Brain microvascular endothelial cell (primary cell): ENCODE measurements at regions not wholly inside any gene's neighbourhood (a gene's known extent, or its start where the extent isn't known, plus 50 kb on each side); places are given as distances from the start of the nearest gene placed in this dataset.

Source experiments
- DNase-seq: peaks from one replicate; pipeline ENCODE4 v3.0.0-alpha.2; 2020
- H3K27ac ChIP-seq: fragments of 250-450 bp; sonication (Bioruptor Pico); 2 replicates; pipeline ENCODE4 v1.5.1; 2020; ENCODE audit warnings: mild to moderate bottlenecking, moderate library complexity
- H3K27me3 ChIP-seq: fragments of 250-450 bp; sonication (Bioruptor Pico); replicated peaks from 2 replicates; pipeline ENCODE4 v1.5.1; 2020; ENCODE audit warnings: mild to moderate bottlenecking
- H3K36me3 ChIP-seq: fragments of 250-450 bp; sonication (Bioruptor Pico); replicated peaks from 2 replicates; pipeline ENCODE4 v1.5.1; 2020; ENCODE audit warnings: mild to moderate bottlenecking
- H3K4me3 ChIP-seq: 2 replicates; pipeline ENCODE4 v1.5.1; 2011; ENCODE audit warnings: low read depth, mild to moderate bottlenecking, control low read depth, low read length, moderate library complexity
- CTCF ChIP-seq: IDR thresholded peaks from 2 replicates; pipeline ENCODE4 v1.5.1; 2011; ENCODE audit warnings: low read depth, mild to moderate bottlenecking, moderate library complexity, low read length, control low read depth, inconsistent platforms; ENCODE audit errors: missing control alignments
- in situ Hi-C: cut with HindIII; loops from 2 replicates; pipeline ENCODE4 v1.10.0; 2017; ENCODE audit warnings: low sequenced_read_pairs, low pct_ligation_motif_present

- H3K27me3 ChIP-seq, result no peaks in the 10 kb centered on the region
- DNase-seq, result no peak
- H3K36me3 ChIP-seq, result no peaks in the 10 kb centered on the region
- no peak overlapping the region for H3K27ac ChIP-seq
- no peak for TF ChIP-seq CTCF
- in situ Hi-C loops, result no loop called here
- no peak overlapping the region for H3K4me3 ChIP-seq
Measured at GRCh38 chr5:152016421-152016820, 91.8 kb upstream of the GLRA1 start.

- Histone ChIP-seq H3K4me3 (no peak overlapping the region), H3K27me3 (no peaks in the 10 kb centered on the region), H3K36me3 (no peaks in the 10 kb centered on the region), H3K27ac (no peak overlapping the region)
- no peak for DNase-seq
- in situ Hi-C loops, result no loop called here
- TF ChIP-seq CTCF, result no peak
Measured at GRCh38 chr5:152007653-152008335, 83.1 kb upstream of the GLRA1 start.

- TF ChIP-seq CTCF, result no peak
- no peak for DNase-seq
Measured at GRCh38 chr5:152004095-152004494, 79.4 kb upstream of the GLRA1 start.

More at GRCh38 chr5:152004095-152004494, 79.4 kb upstream of the GLRA1 start:
- Histone ChIP-seq H3K36me3 (no peaks in the 10 kb centered on the region), H3K27me3 (no peaks in the 10 kb centered on the region), H3K27ac (no peak overlapping the region), H3K4me3 (no peak overlapping the region)
- in situ Hi-C loops, result no loop called here
